ENCODE measurements at regions not wholly inside any gene's neighbourhood (a gene's known extent, or its start where the extent isn't known, plus 50 kb on each side); places are given as distances from the start of the nearest gene placed in this dataset.

DNA sequence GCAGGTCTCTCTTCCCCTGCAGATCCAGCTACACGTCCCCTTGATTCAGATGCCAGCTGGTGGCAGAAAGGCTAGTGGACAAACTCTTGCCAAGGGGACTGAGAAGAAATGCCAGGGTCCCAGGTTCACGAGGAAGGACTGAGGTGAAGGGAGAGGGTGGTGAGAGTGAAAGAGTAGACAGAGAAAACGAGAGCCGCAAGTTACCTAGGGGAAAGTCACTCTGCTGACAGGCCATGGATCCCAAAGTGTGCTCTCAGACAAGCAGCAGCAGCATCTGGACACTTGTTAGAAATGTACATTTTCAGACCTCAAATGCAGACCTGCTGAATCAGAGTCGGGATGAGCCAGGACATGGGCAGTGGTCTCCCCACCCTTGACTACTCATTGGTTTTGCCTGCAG lies 192.3 kb downstream of the FGFR2 start:
- TF ChIP-seq, protein P1, sequence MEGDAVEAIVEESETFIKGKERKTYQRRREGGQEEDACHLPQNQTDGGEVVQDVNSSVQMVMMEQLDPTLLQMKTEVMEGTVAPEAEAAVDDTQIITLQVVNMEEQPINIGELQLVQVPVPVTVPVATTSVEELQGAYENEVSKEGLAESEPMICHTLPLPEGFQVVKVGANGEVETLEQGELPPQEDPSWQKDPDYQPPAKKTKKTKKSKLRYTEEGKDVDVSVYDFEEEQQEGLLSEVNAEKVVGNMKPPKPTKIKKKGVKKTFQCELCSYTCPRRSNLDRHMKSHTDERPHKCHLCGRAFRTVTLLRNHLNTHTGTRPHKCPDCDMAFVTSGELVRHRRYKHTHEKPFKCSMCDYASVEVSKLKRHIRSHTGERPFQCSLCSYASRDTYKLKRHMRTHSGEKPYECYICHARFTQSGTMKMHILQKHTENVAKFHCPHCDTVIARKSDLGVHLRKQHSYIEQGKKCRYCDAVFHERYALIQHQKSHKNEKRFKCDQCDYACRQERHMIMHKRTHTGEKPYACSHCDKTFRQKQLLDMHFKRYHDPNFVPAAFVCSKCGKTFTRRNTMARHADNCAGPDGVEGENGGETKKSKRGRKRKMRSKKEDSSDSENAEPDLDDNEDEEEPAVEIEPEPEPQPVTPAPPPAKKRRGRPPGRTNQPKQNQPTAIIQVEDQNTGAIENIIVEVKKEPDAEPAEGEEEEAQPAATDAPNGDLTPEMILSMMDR (IDR thresholded peaks at IDR 0.05), result no peak
- no peak for TF ChIP-seq POLR2A (IDR thresholded peaks at IDR 0.05)
